GM23338 (cell line): ENCODE measurements at regions not wholly inside any gene's neighbourhood (a gene's known extent, or its start where the extent isn't known, plus 50 kb on each side); places are given as distances from the start of the nearest gene placed in this dataset.
A peak's percentile ranks its signal among the peaks of the same experiment; 100 is the strongest.

Experiments used
- ATAC-seq: fragments of 200-7000 bp; cut with Tn5 transposase; 3 replicates; pipeline ENCODE4 v1.9.1; 2020
- DNase-seq: peaks from one replicate; pipeline ENCODE4 v3.0.0-alpha.2; 2015; ENCODE audit warnings: low spot score
- H2AFZ ChIP-seq: fragments of 200-600 bp; sonication (generic); 2 replicates; pipeline ENCODE4 v1.8.0; 2016; ENCODE audit warnings: antibody characterized with exemption, mild to moderate bottlenecking, moderate library complexity
- H3F3A ChIP-seq: fragments of 200-600 bp; sonication (generic); replicated peaks from 2 replicates; pipeline ENCODE4 v1.8.0; 2017; ENCODE audit warnings: antibody characterized with exemption, mixed run types, low read depth
- H3K27ac ChIP-seq: fragments of 200-600 bp; sonication (generic); 2 replicates; pipeline ENCODE4 v1.6.1; 2016; ENCODE audit warnings: low read depth
- H3K27me3 ChIP-seq: fragments of 200-600 bp; sonication (generic); 2 replicates; pipeline ENCODE4 v1.8.0; 2016; ENCODE audit warnings: mild to moderate bottlenecking, mixed run types, moderate library complexity; ENCODE audit not compliant: insufficient read depth
- H3K36me3 ChIP-seq: fragments of 200-600 bp; sonication (generic); 2 replicates; pipeline ENCODE4 v1.8.0; 2016; ENCODE audit warnings: mild to moderate bottlenecking; ENCODE audit not compliant: insufficient read depth
- H3K4me1 ChIP-seq: fragments of 200-600 bp; sonication (generic); 2 replicates; pipeline ENCODE4 v1.8.0; 2016; ENCODE audit warnings: mild to moderate bottlenecking, moderate library complexity; ENCODE audit not compliant: insufficient read depth
- H3K4me2 ChIP-seq: fragments of 200-600 bp; sonication (generic); 2 replicates; pipeline ENCODE4 v1.7.1; 2017; ENCODE audit warnings: mixed run types
- H3K4me3 ChIP-seq: fragments of 200-600 bp; sonication (generic); 2 replicates; pipeline ENCODE4 v1.6.1; 2016; ENCODE audit warnings: mixed run types
- H3K79me2 ChIP-seq: fragments of 200-600 bp; sonication (generic); replicated peaks from 2 replicates; pipeline ENCODE4 v1.8.0; 2017; ENCODE audit warnings: mild to moderate bottlenecking; ENCODE audit not compliant: insufficient read depth
- H3K9me2 ChIP-seq: fragments of 200-600 bp; sonication (generic); 2 replicates; pipeline ENCODE4 v1.8.0; 2017; ENCODE audit not compliant: insufficient read depth
- H4K20me1 ChIP-seq: fragments of 200-600 bp; sonication (generic); replicated peaks from 2 replicates; pipeline ENCODE4 v1.8.0; 2017; ENCODE audit warnings: mild to moderate bottlenecking; ENCODE audit not compliant: insufficient read depth
- H3K27ac Mint-ChIP-seq: 2 replicates; pipeline ENCODE4 v1.8.0; 2020; ENCODE audit warnings: inconsistent platforms, mild to moderate bottlenecking, moderate library complexity, mixed read lengths
- H3K27me3 Mint-ChIP-seq: 3 replicates; pipeline ENCODE4 v1.8.0; 2022; ENCODE audit warnings: low read depth, mild to moderate bottlenecking, moderate library complexity, mixed read lengths, inconsistent platforms; ENCODE audit not compliant: insufficient read depth, poor library complexity
- H3K36me3 Mint-ChIP-seq: 3 replicates; pipeline ENCODE4 v1.8.0; 2021; ENCODE audit warnings: low read depth, mild to moderate bottlenecking, inconsistent platforms, moderate library complexity, mixed read lengths
- H3K4me1 Mint-ChIP-seq: 3 replicates; pipeline ENCODE4 v1.8.0; 2020; ENCODE audit warnings: mild to moderate bottlenecking, inconsistent platforms, mixed read lengths
- H3K4me3 Mint-ChIP-seq: 3 replicates; pipeline ENCODE4 v1.8.0; 2021; ENCODE audit warnings: moderate library complexity, mild to moderate bottlenecking, inconsistent platforms, mixed read lengths
- H3K9me3 Mint-ChIP-seq: 3 replicates; pipeline ENCODE4 v1.8.0; 2020; ENCODE audit warnings: moderate library complexity, mild to moderate bottlenecking, inconsistent platforms, mixed read lengths
- CTCF ChIP-seq, 2 experiments: fragments of 200-600 bp in 1 of 2; sonication (generic) in 1 of 2; conservative IDR thresholded peaks; 2 replicates each; pipeline versions ENCODE4 v1.5.1 to v1.6.1; 2016 to 2017; ENCODE audit warnings: antibody characterized with exemption in 2 of 2, low read depth in 2 of 2, mild to moderate bottlenecking in 2 of 2, moderate library complexity in 1 of 2
- ETS1 ChIP-seq: IDR thresholded peaks from 2 replicates; pipeline ENCODE4 v1.6.1; 2016; ENCODE audit warnings: antibody characterized with exemption
- EZH2 ChIP-seq: fragments of 200-600 bp; sonication (generic); IDR thresholded peaks from one replicate; pipeline ENCODE4 v1.8.0; 2017; ENCODE audit warnings: antibody characterized with exemption, mild to moderate bottlenecking, low read depth; ENCODE audit not compliant: unreplicated experiment
- EZH2phosphoT487 ChIP-seq: fragments of 200-600 bp; sonication (generic); IDR thresholded peaks from one replicate; pipeline ENCODE4 v1.8.1; 2018; ENCODE audit warnings: antibody characterized with exemption; ENCODE audit not compliant: unreplicated experiment
- JUNB ChIP-seq: IDR thresholded peaks from one replicate; pipeline ENCODE4 v1.6.1; 2016; ENCODE audit warnings: antibody characterized with exemption; ENCODE audit not compliant: unreplicated experiment
- NANOG ChIP-seq: IDR thresholded peaks from 2 replicates; pipeline ENCODE4 v1.6.1; 2016; ENCODE audit warnings: antibody characterized with exemption, borderline replicate concordance
- POLR2AphosphoS5 ChIP-seq: IDR thresholded peaks from 2 replicates; pipeline ENCODE4 v1.6.1; 2016; ENCODE audit warnings: antibody characterized with exemption, low read depth
- REST ChIP-seq: IDR thresholded peaks from one replicate; pipeline ENCODE4 v1.6.1; 2018; ENCODE audit warnings: antibody characterized with exemption; ENCODE audit not compliant: unreplicated experiment
- STAT1 ChIP-seq: IDR thresholded peaks from one replicate; pipeline ENCODE4 v1.6.1; 2016; ENCODE audit warnings: antibody characterized with exemption; ENCODE audit not compliant: unreplicated experiment
- ZNF114 ChIP-seq: fragments of 250-450 bp; sonication (Bioruptor Pico); IDR thresholded peaks from 2 replicates; pipeline ENCODE4 v1.5.0; 2020; ENCODE audit warnings: mild to moderate bottlenecking, moderate library complexity
- ZNF331 ChIP-seq: fragments of 250-450 bp; sonication (Bioruptor Pico); IDR thresholded peaks from 2 replicates; pipeline ENCODE4 v1.5.0; 2020; ENCODE audit warnings: low read depth, mild to moderate bottlenecking, moderate library complexity
- ZNF462 ChIP-seq: fragments of 250-450 bp; sonication (Bioruptor Pico); IDR thresholded peaks from 2 replicates; pipeline ENCODE4 v1.5.0; 2020; ENCODE audit warnings: mild to moderate bottlenecking, moderate library complexity

- Mint-ChIP-seq H3K9me3 (no peaks in the 10 kb centered on the region; the same call in 2 of the 3 replicates), H3K4me1 (peaks cover 12% of the 10 kb centered on the region), H3K36me3 (no peaks in the 10 kb centered on the region; the same call in 2 of the 3 replicates), H3K4me3 (no peak overlapping the region), H3K27ac (peak overlapping the region; percentile 37), H3K27me3 (no peaks in the 10 kb centered on the region)
- Histone ChIP-seq H3K36me3 (no peaks in the 10 kb centered on the region), H3K27ac (no peak overlapping the region), H3K4me3 (no peak overlapping the region), H3F3A (no peaks in the 10 kb centered on the region), H3K9me2 (0 out of 2 replicates have a peak, but pooled peaks cover 4% of the 10 kb centered on the region), H4K20me1 (no peaks in the 10 kb centered on the region; the same call in 1 of the 2 replicates), H2AFZ (peak overlapping the region; percentile 89), H3K79me2 (no peaks in the 10 kb centered on the region), H3K27me3 (no peaks in the 10 kb centered on the region), H3K4me1 (peaks cover 8% of the 10 kb centered on the region; the same call in 1 of the 2 replicates), H3K4me2 (no peak overlapping the region; the same call in 1 of the 2 replicates)
- TF ChIP-seq STAT1 (no peak), ETS1 (no peak), EZH2 (no peak), REST (no peak), ZNF462 (no peak), CTCF (conservative IDR thresholded peaks at IDR 0.05; ENCODE audit: low read depth in 2 of 2) (no peak), POLR2AphosphoS5 (no peak), JUNB (no peak), ZNF331 (CRISPR knock-in tag) (no peak), EZH2phosphoT487 (no peak), ZNF114 (CRISPR knock-in tag) (no peak), NANOG (no peak)
- DNase-seq: peak; percentile 7
- no peak for ATAC-seq
Measured at GRCh38 chr11:111135778-111136570, 109.6 kb upstream of the POU2AF2 start.
